Loucy (cell line): ENCODE measurements at regions not wholly inside any gene's neighbourhood (a gene's known extent, or its start where the extent isn't known, plus 50 kb on each side); places are given as distances from the start of the nearest gene placed in this dataset.

ENCODE experiments used
- EZH2phosphoT487 ChIP-seq: fragments of 200-600 bp; IDR thresholded peaks from 2 replicates; pipeline ENCODE4 v1.6.1; 2018; ENCODE audit warnings: antibody characterized with exemption, mild to moderate bottlenecking, moderate library complexity, borderline replicate concordance
- TF ChIP-seq, protein P1 (sequence below): fragments of 200-600 bp; sonication (generic); conservative IDR thresholded peaks from 2 replicates; pipeline ENCODE4 v1.5.1; 2014; ENCODE audit warnings: mild to moderate bottlenecking, antibody characterized with exemption, low read length

GRCh38 chr16:5932906-5933305, 835.3 kb upstream of the EEF2KMT start:
- TF ChIP-seq, protein P1, sequence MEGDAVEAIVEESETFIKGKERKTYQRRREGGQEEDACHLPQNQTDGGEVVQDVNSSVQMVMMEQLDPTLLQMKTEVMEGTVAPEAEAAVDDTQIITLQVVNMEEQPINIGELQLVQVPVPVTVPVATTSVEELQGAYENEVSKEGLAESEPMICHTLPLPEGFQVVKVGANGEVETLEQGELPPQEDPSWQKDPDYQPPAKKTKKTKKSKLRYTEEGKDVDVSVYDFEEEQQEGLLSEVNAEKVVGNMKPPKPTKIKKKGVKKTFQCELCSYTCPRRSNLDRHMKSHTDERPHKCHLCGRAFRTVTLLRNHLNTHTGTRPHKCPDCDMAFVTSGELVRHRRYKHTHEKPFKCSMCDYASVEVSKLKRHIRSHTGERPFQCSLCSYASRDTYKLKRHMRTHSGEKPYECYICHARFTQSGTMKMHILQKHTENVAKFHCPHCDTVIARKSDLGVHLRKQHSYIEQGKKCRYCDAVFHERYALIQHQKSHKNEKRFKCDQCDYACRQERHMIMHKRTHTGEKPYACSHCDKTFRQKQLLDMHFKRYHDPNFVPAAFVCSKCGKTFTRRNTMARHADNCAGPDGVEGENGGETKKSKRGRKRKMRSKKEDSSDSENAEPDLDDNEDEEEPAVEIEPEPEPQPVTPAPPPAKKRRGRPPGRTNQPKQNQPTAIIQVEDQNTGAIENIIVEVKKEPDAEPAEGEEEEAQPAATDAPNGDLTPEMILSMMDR = no peak
- TF ChIP-seq EZH2phosphoT487 = no peak
